ENCODE measurements at regions not wholly inside any gene's neighbourhood (a gene's known extent, or its start where the extent isn't known, plus 50 kb on each side); places are given as distances from the start of the nearest gene placed in this dataset.

DNA sequence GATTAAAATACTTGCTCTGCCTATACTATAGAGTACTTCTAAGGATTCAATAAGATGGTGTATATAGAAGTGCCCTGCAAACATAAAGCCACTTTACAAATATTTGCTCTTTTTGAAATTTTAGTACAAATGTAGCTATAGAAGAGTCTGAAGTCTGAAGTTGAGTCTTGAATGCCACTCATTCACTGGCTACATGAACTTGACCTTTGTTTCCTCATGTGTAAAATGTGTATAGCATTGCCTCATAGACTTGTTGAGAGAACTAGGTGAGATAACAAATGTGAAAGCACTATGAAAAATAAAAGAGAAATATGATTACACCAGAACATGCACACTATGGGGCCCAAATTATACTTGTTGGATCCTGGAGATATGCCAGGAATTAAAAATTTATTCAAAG, 244.7 kb downstream of the SEC61B start:
- TF ChIP-seq, protein P1, sequence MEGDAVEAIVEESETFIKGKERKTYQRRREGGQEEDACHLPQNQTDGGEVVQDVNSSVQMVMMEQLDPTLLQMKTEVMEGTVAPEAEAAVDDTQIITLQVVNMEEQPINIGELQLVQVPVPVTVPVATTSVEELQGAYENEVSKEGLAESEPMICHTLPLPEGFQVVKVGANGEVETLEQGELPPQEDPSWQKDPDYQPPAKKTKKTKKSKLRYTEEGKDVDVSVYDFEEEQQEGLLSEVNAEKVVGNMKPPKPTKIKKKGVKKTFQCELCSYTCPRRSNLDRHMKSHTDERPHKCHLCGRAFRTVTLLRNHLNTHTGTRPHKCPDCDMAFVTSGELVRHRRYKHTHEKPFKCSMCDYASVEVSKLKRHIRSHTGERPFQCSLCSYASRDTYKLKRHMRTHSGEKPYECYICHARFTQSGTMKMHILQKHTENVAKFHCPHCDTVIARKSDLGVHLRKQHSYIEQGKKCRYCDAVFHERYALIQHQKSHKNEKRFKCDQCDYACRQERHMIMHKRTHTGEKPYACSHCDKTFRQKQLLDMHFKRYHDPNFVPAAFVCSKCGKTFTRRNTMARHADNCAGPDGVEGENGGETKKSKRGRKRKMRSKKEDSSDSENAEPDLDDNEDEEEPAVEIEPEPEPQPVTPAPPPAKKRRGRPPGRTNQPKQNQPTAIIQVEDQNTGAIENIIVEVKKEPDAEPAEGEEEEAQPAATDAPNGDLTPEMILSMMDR (IDR thresholded peaks at IDR 0.05) = no peak
- TF ChIP-seq POLR2A (IDR thresholded peaks at IDR 0.05) (no peak), POLR2AphosphoS5 (IDR thresholded peaks at IDR 0.05) (no peak), EP300 (IDR thresholded peaks at IDR 0.05) (no peak)
